SU-DHL-6 (cell line): ENCODE measurements at regions not wholly inside any gene's neighbourhood (a gene's known extent, or its start where the extent isn't known, plus 50 kb on each side); places are given as distances from the start of the nearest gene placed in this dataset.

Experiments used
- H2AFZ ChIP-seq: fragments of 200-600 bp; sonication (generic); 2 replicates; pipeline ENCODE4 v1.6.1; 2014; ENCODE audit warnings: low read depth, mild to moderate bottlenecking, moderate library complexity, mixed read lengths, antibody characterized with exemption, low read length; ENCODE audit not compliant: severe bottlenecking
- H3F3A ChIP-seq: fragments of 200-600 bp; shearing (Covaris generic); 2 replicates; pipeline ENCODE4 v1.6.0; 2016; ENCODE audit warnings: antibody characterized with exemption, mild to moderate bottlenecking; ENCODE audit not compliant: insufficient read depth
- H3K27ac ChIP-seq: fragments of 200-600 bp; sonication (generic); 2 replicates; pipeline ENCODE4 v1.5.1; 2016; ENCODE audit warnings: low read depth, mild to moderate bottlenecking, low read length, moderate library complexity, mixed read lengths
- H3K27me3 ChIP-seq: fragments of 200-600 bp; sonication (generic), shearing (Covaris generic); 2 replicates; pipeline ENCODE4 v1.6.0; 2014; ENCODE audit warnings: mild to moderate bottlenecking, low read length
- H3K36me3 ChIP-seq: fragments of 200-600 bp; sonication (generic); 2 replicates; pipeline ENCODE4 v1.6.1; 2014; ENCODE audit warnings: mild to moderate bottlenecking, low read length, mixed read lengths
- H3K4me2 ChIP-seq: fragments of 300-600, 200-600 bp; shearing (Covaris generic), sonication (generic); 2 replicates; pipeline ENCODE4 v1.6.0; 2014; ENCODE audit warnings: low read length, low read depth, mild to moderate bottlenecking; ENCODE audit not compliant: poor library complexity, severe bottlenecking
- H3K4me3 ChIP-seq: fragments of 200-600 bp; sonication (generic); 2 replicates; pipeline ENCODE4 v1.5.1; 2014; ENCODE audit warnings: antibody characterized with exemption, low read length, mild to moderate bottlenecking, mixed read lengths; ENCODE audit not compliant: insufficient read depth, poor library complexity, severe bottlenecking
- H3K79me2 ChIP-seq: fragments of 200-600 bp; sonication (generic); 2 replicates; pipeline ENCODE4 v1.6.1; 2014; ENCODE audit warnings: mild to moderate bottlenecking, low read length, moderate library complexity; ENCODE audit not compliant: insufficient read depth
- H3K9ac ChIP-seq: fragments of 200-600 bp; sonication (generic); 2 replicates; pipeline ENCODE4 v1.7.0; 2014; ENCODE audit warnings: mild to moderate bottlenecking, low read length
- H3K9me2 ChIP-seq: fragments of 200-600 bp; sonication (generic); replicated peaks from 2 replicates; pipeline ENCODE4 v1.6.1; 2014; ENCODE audit warnings: low read length; ENCODE audit not compliant: insufficient read depth
- H3K9me3 ChIP-seq: fragments of 200-600 bp; sonication (generic); 2 replicates; pipeline ENCODE4 v1.6.1; 2014; ENCODE audit warnings: low read length, mixed read lengths; ENCODE audit not compliant: insufficient read depth
- H4K20me1 ChIP-seq: fragments of 200-600 bp; sonication (generic); 2 replicates; pipeline ENCODE4 v1.6.1; 2014; ENCODE audit warnings: low read depth, mild to moderate bottlenecking, antibody characterized with exemption, low read length, moderate library complexity, mixed read lengths
- EZH2phosphoT487 ChIP-seq: fragments of 200-600 bp; sonication (generic), shearing (Covaris generic); conservative IDR thresholded peaks from 2 replicates; pipeline ENCODE4 v1.6.1; 2018; ENCODE audit warnings: mild to moderate bottlenecking, antibody characterized with exemption, low read length, moderate library complexity, mixed read lengths
- TF ChIP-seq, protein P1 (sequence below): fragments of 200-600 bp; sonication (generic); IDR thresholded peaks from one replicate; pipeline ENCODE4 v1.5.1; 2017; ENCODE audit warnings: antibody characterized with exemption, mild to moderate bottlenecking, low read length, moderate library complexity; ENCODE audit not compliant: insufficient read depth, poor library complexity, severe bottlenecking

DNA sequence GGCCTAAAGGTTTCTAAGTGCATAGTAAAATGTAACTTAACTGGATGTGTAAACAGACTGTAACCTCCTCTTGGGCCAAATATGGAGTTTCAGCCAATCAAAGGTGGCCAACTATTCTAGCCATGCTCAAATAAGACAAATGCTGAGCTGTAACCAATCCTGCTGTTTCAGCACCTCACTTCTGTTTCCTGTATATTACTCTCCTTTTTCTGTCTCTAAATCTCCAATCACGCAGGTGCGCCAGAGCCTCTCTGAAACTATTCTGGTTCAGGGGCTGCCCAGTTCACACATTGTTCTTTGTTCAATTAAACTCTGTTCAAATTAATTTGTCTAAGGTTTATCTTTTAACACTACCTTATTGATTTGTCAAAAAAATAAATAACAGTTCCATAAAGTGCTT, 532.7 kb upstream of the DCC start:
- Histone ChIP-seq H3K36me3 (no peaks in the 10 kb centered on the region), H2AFZ (no peak overlapping the region), H3F3A (no peaks in the 10 kb centered on the region), H3K4me2 (no peak overlapping the region), H3K79me2 (no peaks in the 10 kb centered on the region), H3K9ac (no peak overlapping the region), H3K9me2 (no peaks in the 10 kb centered on the region), H3K9me3 (no peaks in the 10 kb centered on the region), H4K20me1 (no peaks in the 10 kb centered on the region), H3K27me3 (no peaks in the 10 kb centered on the region), H3K4me3 (no peak overlapping the region), H3K27ac (no peak overlapping the region)
- TF ChIP-seq, protein P1, sequence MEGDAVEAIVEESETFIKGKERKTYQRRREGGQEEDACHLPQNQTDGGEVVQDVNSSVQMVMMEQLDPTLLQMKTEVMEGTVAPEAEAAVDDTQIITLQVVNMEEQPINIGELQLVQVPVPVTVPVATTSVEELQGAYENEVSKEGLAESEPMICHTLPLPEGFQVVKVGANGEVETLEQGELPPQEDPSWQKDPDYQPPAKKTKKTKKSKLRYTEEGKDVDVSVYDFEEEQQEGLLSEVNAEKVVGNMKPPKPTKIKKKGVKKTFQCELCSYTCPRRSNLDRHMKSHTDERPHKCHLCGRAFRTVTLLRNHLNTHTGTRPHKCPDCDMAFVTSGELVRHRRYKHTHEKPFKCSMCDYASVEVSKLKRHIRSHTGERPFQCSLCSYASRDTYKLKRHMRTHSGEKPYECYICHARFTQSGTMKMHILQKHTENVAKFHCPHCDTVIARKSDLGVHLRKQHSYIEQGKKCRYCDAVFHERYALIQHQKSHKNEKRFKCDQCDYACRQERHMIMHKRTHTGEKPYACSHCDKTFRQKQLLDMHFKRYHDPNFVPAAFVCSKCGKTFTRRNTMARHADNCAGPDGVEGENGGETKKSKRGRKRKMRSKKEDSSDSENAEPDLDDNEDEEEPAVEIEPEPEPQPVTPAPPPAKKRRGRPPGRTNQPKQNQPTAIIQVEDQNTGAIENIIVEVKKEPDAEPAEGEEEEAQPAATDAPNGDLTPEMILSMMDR, result no peak
- TF ChIP-seq EZH2phosphoT487, result no peak

DNA sequence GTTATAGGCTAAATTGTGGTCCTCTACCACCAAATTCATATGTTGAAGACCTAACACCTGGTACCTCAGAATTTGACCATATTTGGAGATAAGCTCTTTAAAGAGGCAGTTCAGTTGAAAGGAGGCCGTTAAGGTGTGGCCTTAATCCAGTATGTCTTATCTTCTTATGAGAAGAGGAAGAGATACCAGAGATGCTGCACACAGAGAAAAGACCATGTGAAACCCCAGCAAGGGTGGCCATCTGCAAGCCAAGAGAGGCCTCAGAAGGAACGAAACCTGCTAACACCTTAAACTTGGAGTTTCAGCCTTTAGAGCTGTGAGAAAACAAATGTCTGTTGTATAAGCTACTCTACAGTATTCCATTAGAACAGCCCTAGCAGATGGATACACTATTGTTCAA, 528.1 kb upstream of the DCC start:
- Histone ChIP-seq H3K9me2 (no peaks in the 10 kb centered on the region), H3K27ac (no peak overlapping the region), H3F3A (no peaks in the 10 kb centered on the region), H3K9me3 (no peaks in the 10 kb centered on the region), H3K9ac (no peak overlapping the region), H2AFZ (no peak overlapping the region), H3K4me2 (no peak overlapping the region), H3K27me3 (no peaks in the 10 kb centered on the region), H3K4me3 (no peak overlapping the region), H3K79me2 (no peaks in the 10 kb centered on the region), H3K36me3 (no peaks in the 10 kb centered on the region), H4K20me1 (no peaks in the 10 kb centered on the region)
- TF ChIP-seq EZH2phosphoT487, result no peak
- TF ChIP-seq, protein P1, result no peak

DNA sequence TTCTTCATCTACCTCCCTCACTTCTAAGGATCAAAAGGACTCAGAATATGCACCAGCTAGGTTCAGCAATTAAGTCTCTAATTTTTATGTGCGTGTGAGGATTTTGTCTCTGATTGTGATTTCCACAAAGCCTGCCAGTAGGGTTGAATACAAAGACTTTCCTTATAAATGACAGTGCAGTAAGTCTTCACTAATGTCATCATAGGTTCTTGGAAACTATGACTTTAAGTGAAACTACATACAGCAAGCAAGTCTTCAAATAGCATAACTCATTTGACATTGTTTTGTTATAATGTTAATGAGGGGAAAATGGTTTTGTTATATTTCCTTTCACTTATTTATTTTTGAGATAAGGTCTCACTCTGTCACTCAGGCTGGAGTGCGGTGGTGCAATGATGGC, 526.3 kb upstream of the DCC start:
- Histone ChIP-seq H3K4me3 (no peak overlapping the region), H3K27ac (no peak overlapping the region), H3K4me2 (no peak overlapping the region), H3F3A (no peaks in the 10 kb centered on the region), H3K27me3 (no peaks in the 10 kb centered on the region), H3K79me2 (no peaks in the 10 kb centered on the region), H3K9ac (no peak overlapping the region), H3K9me3 (no peaks in the 10 kb centered on the region), H4K20me1 (no peaks in the 10 kb centered on the region), H2AFZ (no peak overlapping the region), H3K36me3 (no peaks in the 10 kb centered on the region), H3K9me2 (no peaks in the 10 kb centered on the region)
- TF ChIP-seq, protein P1, result no peak
- TF ChIP-seq EZH2phosphoT487, result no peak

DNA sequence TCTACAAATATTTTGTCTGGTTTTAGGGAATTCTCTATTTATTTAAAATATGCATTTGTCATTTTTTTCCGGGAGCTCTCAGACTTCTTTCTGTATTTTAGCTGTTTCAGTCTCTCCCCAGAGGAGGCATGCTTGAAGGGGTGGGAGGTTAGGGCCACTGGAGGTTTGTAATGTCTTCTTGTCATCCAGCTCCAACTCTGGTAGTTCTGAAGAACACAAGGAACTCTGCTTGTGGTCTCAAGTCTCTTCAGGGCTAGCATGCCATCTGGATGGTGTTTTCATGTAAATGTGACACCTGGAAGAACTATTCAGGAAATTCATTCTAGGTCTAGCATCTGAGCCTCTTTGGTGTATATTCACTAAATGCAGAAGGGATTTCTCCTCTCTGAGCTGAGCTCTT, 518.4 kb upstream of the DCC start:
- Histone ChIP-seq H3K4me3 (no peak overlapping the region), H3K79me2 (no peaks in the 10 kb centered on the region), H3K4me2 (no peak overlapping the region), H3K36me3 (no peaks in the 10 kb centered on the region), H3K27ac (no peak overlapping the region), H3K27me3 (no peaks in the 10 kb centered on the region), H3K9me2 (no peaks in the 10 kb centered on the region), H3F3A (no peaks in the 10 kb centered on the region), H2AFZ (no peak overlapping the region), H4K20me1 (no peaks in the 10 kb centered on the region), H3K9ac (no peak overlapping the region), H3K9me3 (no peaks in the 10 kb centered on the region)
- TF ChIP-seq EZH2phosphoT487, result no peak
- TF ChIP-seq, protein P1, result no peak
